Thyroid gland (tissue), 4 donors: ENCODE measurements at regions not wholly inside any gene's neighbourhood (a gene's known extent, or its start where the extent isn't known, plus 50 kb on each side); places are given as distances from the start of the nearest gene placed in this dataset. TPM values are rescaled to one million over a fixed set of nuclear protein-coding genes. Genes with fewer than 3 reads are reported as not detected.

Source experiments
- DNase-seq, 2 donors: peaks; one replicate each; pipeline ENCODE4 v3.0.0-alpha.2; 2019
- H3K27ac ChIP-seq, 3 donors: fragments of 200-600 bp; sonication (generic); 1 replicate in 2 of 3; 2 replicates in 1 of 3; pipeline ENCODE4 v1.5.1; 2016 to 2019; ENCODE audit warnings: mild to moderate bottlenecking in 1 of 3, moderate library complexity in 1 of 3
- H3K27me3 ChIP-seq: fragments of 200-600 bp; sonication (generic); one replicate; pipeline ENCODE4 v1.5.1; 2019
- H3K36me3 ChIP-seq, 2 donors: fragments of 200-600 bp; sonication (generic); one replicate each; pipeline ENCODE4 v1.5.1; 2016 to 2019
- H3K4me1 ChIP-seq, 2 donors: fragments of 200-600 bp; sonication (generic); one replicate each; pipeline ENCODE4 v1.5.1; 2017 to 2019
- H3K4me3 ChIP-seq, 3 donors: fragments of 200-600 bp; sonication (generic); replicated peaks in 1 of 3; 1 replicate in 2 of 3; 2 replicates in 1 of 3; pipeline ENCODE4 v1.5.1; 2016; ENCODE audit warnings: mild to moderate bottlenecking in 1 of 3
- H3K9me3 ChIP-seq: fragments of 200-600 bp; sonication (generic); one replicate; pipeline ENCODE4 v1.5.1; 2017
- CTCF ChIP-seq, 6 experiments: fragments of 200-600 bp in 3 of 6; fragments of 450-650 bp in 3 of 6; sonication (generic) in 3 of 6; IDR thresholded peaks; one replicate each; pipeline ENCODE4 v1.5.1; 2016 to 2019; ENCODE audit warnings: antibody characterized with exemption in 6 of 6, mild to moderate bottlenecking in 2 of 6, inconsistent platforms in 1 of 6, moderate library complexity in 1 of 6
- POLR2A ChIP-seq, 2 donors: fragments of 450-650 bp; IDR thresholded peaks; one replicate each; pipeline ENCODE4 v1.6.1; 2017; ENCODE audit warnings: antibody characterized with exemption in 2 of 2, mild to moderate bottlenecking in 2 of 2, moderate library complexity in 1 of 2
- WGBS, 2 donors: methylation state at CpG; one replicate each; pipeline ENCODE4 v1.1.5; 2017; 5-methylcytosine and 5-hydroxymethylcytosine counted together
- intact Hi-C: fragments of 100-400 bp; cut with DNase I; formaldehyde crosslinking; loops from one replicate; pipeline ENCODE4 v1.15.1; 2023
- small RNA-seq: library from RNA; depleted of rRNA; stranded (forward); fragments of <200 nt; gene quantifications from one replicate; pipeline ENCODE3, GENCODE V24; 2016

- intact Hi-C loops, result no loop called here
- DNase-seq, result no peak
- H3K4me1 ChIP-seq, result no peaks in the 10 kb centered on the region
- H3K36me3 ChIP-seq, result no peaks in the 10 kb centered on the region
- no peaks in the 10 kb centered on the region for H3K9me3 ChIP-seq
- no peaks in the 10 kb centered on the region for H3K27me3 ChIP-seq
- H3K27ac ChIP-seq, result no peak overlapping the region
- WGBS, 2 donors, result 76 to 77% methylated on average over 4 of the region's 4 CpGs
- TF ChIP-seq CTCF (IDR thresholded peaks at IDR 0.05) (no peak), POLR2A (IDR thresholded peaks at IDR 0.05) (no peak)
- no peak overlapping the region for H3K4me3 ChIP-seq
Measured at GRCh38 chr14:29493849-29494248, 433.8 kb downstream of the PRKD1 start.

- 79 to 81% methylated on average over 1 of the region's 1 CpG for WGBS, 2 donors
Measured at GRCh38 chr14:29494312-29494711, 433.3 kb downstream of the PRKD1 start.

GRCh38 chr14:29503903-29504302 is 423.7 kb downstream of the PRKD1 start:
- no peaks in the 10 kb centered on the region for H3K9me3 ChIP-seq
- H3K4me3 ChIP-seq, result no peak overlapping the region
- TF ChIP-seq POLR2A (IDR thresholded peaks at IDR 0.05) (no peak), CTCF (IDR thresholded peaks at IDR 0.05) (no peak)
- H3K27me3 ChIP-seq, result no peaks in the 10 kb centered on the region
- H3K27ac ChIP-seq, result no peak overlapping the region
- intact Hi-C loops, result no loop called here
- no peak for DNase-seq
- no peaks in the 10 kb centered on the region for H3K36me3 ChIP-seq
- no peaks in the 10 kb centered on the region for H3K4me1 ChIP-seq

More at GRCh38 chr14:29494312-29494711, 433.3 kb downstream of the PRKD1 start:
- Histone ChIP-seq H3K27me3 (no peaks in the 10 kb centered on the region), H3K4me1 (no peaks in the 10 kb centered on the region), H3K27ac (no peak overlapping the region), H3K9me3 (no peaks in the 10 kb centered on the region), H3K36me3 (no peaks in the 10 kb centered on the region), H3K4me3 (no peak overlapping the region)
- intact Hi-C loops, result no loop called here
- TF ChIP-seq CTCF (IDR thresholded peaks at IDR 0.05) (no peak), POLR2A (IDR thresholded peaks at IDR 0.05) (no peak)
- DNase-seq, result no peak

- intact Hi-C loops, result no loop called here
- DNase-seq, result no peak
- no peaks in the 10 kb centered on the region for H3K9me3 ChIP-seq
- H3K4me3 ChIP-seq, result no peak overlapping the region
- no peaks in the 10 kb centered on the region for H3K4me1 ChIP-seq
- H3K27me3 ChIP-seq, result no peaks in the 10 kb centered on the region
- H3K27ac ChIP-seq, result no peak overlapping the region
- TF ChIP-seq CTCF (IDR thresholded peaks at IDR 0.05), result peak in 1 of 6 experiments; percentile 10
- TF ChIP-seq POLR2A (IDR thresholded peaks at IDR 0.05), result no peak
- WGBS, 2 donors, result 32 to 45% methylated on average over 2 of the region's 2 CpGs
- no peaks in the 10 kb centered on the region for H3K36me3 ChIP-seq
Measured at GRCh38 chr14:29518335-29518734, 409.3 kb downstream of the PRKD1 start.

- Histone ChIP-seq H3K4me1 (no peaks in the 10 kb centered on the region), H3K27ac (no peak overlapping the region), H3K4me3 (no peak overlapping the region), H3K9me3 (no peaks in the 10 kb centered on the region), H3K36me3 (no peaks in the 10 kb centered on the region), H3K27me3 (no peaks in the 10 kb centered on the region)
- 30 to 35% methylated on average over 2 of the region's 2 CpGs for WGBS, 2 donors
- TF ChIP-seq POLR2A (IDR thresholded peaks at IDR 0.05), result no peak
- TF ChIP-seq CTCF (IDR thresholded peaks at IDR 0.05), result no peak
- intact Hi-C loops, result no loop called here
- no peak for DNase-seq
Measured at GRCh38 chr14:29521526-29522137, 406.0 kb downstream of the PRKD1 start.

Small RNA genes lying in the stretch of these regions (small RNA-seq; reads per million reads assigned to genes)
- gene RF00019, result not detected
- not detected for gene RNU11-5P
- gene RNU6-864P, result not detected
